WTC11 (cell line): ENCODE measurements at regions not wholly inside any gene's neighbourhood (a gene's known extent, or its start where the extent isn't known, plus 50 kb on each side); places are given as distances from the start of the nearest gene placed in this dataset.

ENCODE experiments used
- ATAC-seq: fragments of 200-7000 bp; cut with Tn5 transposase; 2 replicates; pipeline ENCODE4 v1.10.0; 2021; ENCODE audit warnings: mild to moderate bottlenecking, moderate library complexity
- CTCF ChIA-PET: fragments of 300-600 bp; sonication (Branson Sonifier 250); formaldehyde crosslinking; loops from one replicate; lab custom pipeline; 2021; ENCODE audit warnings: antibody characterized with exemption; lab: Charles Lee
- POLR2A ChIA-PET: fragments of 350-600 bp; sonication (Branson Sonifier 250); formaldehyde crosslinking; loops from one replicate; lab custom pipeline; 2021; ENCODE audit warnings: antibody characterized with exemption; lab: Charles Lee
- DNase-seq: peaks from one replicate; pipeline ENCODE4 v3.0.0; 2021; ENCODE audit warnings: low spot score
- H3K27ac Mint-ChIP-seq: 2 replicates; pipeline ENCODE4 v1.8.0; 2021; ENCODE audit warnings: mixed read lengths
- H3K27me3 Mint-ChIP-seq: 2 replicates; pipeline ENCODE4 v1.8.0; 2021; ENCODE audit warnings: low read depth, mild to moderate bottlenecking, moderate library complexity, mixed read lengths
- H3K36me3 Mint-ChIP-seq: 2 replicates; pipeline ENCODE4 v1.8.0; 2021; ENCODE audit warnings: mixed read lengths
- H3K4me1 Mint-ChIP-seq: 2 replicates; pipeline ENCODE4 v1.8.0; 2022; ENCODE audit warnings: mixed read lengths
- H3K4me3 Mint-ChIP-seq: 2 replicates; pipeline ENCODE4 v1.8.0; 2021; ENCODE audit warnings: mild to moderate bottlenecking, moderate library complexity, mixed read lengths
- H3K9me3 Mint-ChIP-seq: 2 replicates; pipeline ENCODE4 v1.8.0; 2021; ENCODE audit warnings: mixed read lengths
- ATF1 ChIP-seq: sonication (generic); formaldehyde crosslinking; IDR thresholded peaks from 2 replicates; pipeline ENCODE4 v1.8.1; 2023; ENCODE audit warnings: mild to moderate bottlenecking, moderate library complexity, missing genetic modification reagents
- FOXK1 ChIP-seq: sonication (generic); formaldehyde crosslinking; IDR thresholded peaks from 2 replicates; pipeline ENCODE4 v1.8.0; 2022; ENCODE audit warnings: mild to moderate bottlenecking, moderate library complexity, missing genetic modification reagents
- GABPB1 ChIP-seq: sonication (generic); formaldehyde crosslinking; IDR thresholded peaks from 2 replicates; pipeline ENCODE4 v1.8.1; 2023; ENCODE audit warnings: mild to moderate bottlenecking, missing genetic modification reagents
- JUN ChIP-seq: sonication (generic); formaldehyde crosslinking; IDR thresholded peaks from 2 replicates; pipeline ENCODE4 v1.8.0; 2023; ENCODE audit warnings: mild to moderate bottlenecking, missing genetic modification reagents
- NR1H2 ChIP-seq: sonication (generic); formaldehyde crosslinking; IDR thresholded peaks from 2 replicates; pipeline ENCODE4 v1.9.0; 2021; ENCODE audit warnings: mild to moderate bottlenecking, moderate library complexity, missing genetic modification reagents
- TEAD4 ChIP-seq: sonication (generic); formaldehyde crosslinking; IDR thresholded peaks from 2 replicates; pipeline ENCODE4 v1.8.0; 2022; ENCODE audit warnings: mild to moderate bottlenecking, missing genetic modification reagents
- ZNF219 ChIP-seq: sonication (generic); formaldehyde crosslinking; IDR thresholded peaks from 2 replicates; pipeline ENCODE4 v1.8.0; 2023; ENCODE audit warnings: missing genetic modification reagents, mild to moderate bottlenecking, borderline replicate concordance
- ZNF232 ChIP-seq: sonication (generic); formaldehyde crosslinking; IDR thresholded peaks from 2 replicates; pipeline ENCODE4 v1.8.0; 2022; ENCODE audit warnings: mild to moderate bottlenecking, missing genetic modification reagents
- ZNF396 ChIP-seq: fragments of 250-450 bp; sonication (Bioruptor Pico); IDR thresholded peaks from 2 replicates; pipeline ENCODE4 v1.8.0; 2021; ENCODE audit warnings: mild to moderate bottlenecking, moderate library complexity, borderline replicate concordance
- ZNF416 ChIP-seq: fragments of 250-450 bp; sonication (Bioruptor Pico); IDR thresholded peaks from 2 replicates; pipeline ENCODE4 v1.9.0; 2021; ENCODE audit warnings: mild to moderate bottlenecking, inconsistent platforms
- ZNF671 ChIP-seq: fragments of 250-450 bp; sonication (Bioruptor Pico); IDR thresholded peaks from 2 replicates; pipeline ENCODE4 v1.8.0; 2021; ENCODE audit warnings: mild to moderate bottlenecking
- TF ChIP-seq, protein P1 (sequence below): sonication (generic); formaldehyde crosslinking; IDR thresholded peaks from 2 replicates; pipeline ENCODE4 v1.8.0; 2022; ENCODE audit warnings: mild to moderate bottlenecking, missing genetic modification reagents
- TF ChIP-seq, protein P2 (sequence below): sonication (generic); formaldehyde crosslinking; IDR thresholded peaks from 2 replicates; pipeline ENCODE4 v1.8.0; 2022; ENCODE audit warnings: missing genetic modification reagents
- TF ChIP-seq, protein P3 (sequence below): sonication (generic); formaldehyde crosslinking; IDR thresholded peaks from 2 replicates; pipeline ENCODE4 v1.8.1; 2022; ENCODE audit warnings: low read depth, mild to moderate bottlenecking, moderate library complexity, missing genetic modification reagents, borderline replicate concordance
- TF ChIP-seq, protein P4 (sequence below): sonication (generic); formaldehyde crosslinking; IDR thresholded peaks from 2 replicates; pipeline ENCODE4 v1.8.1; 2023; ENCODE audit warnings: mild to moderate bottlenecking, missing genetic modification reagents
- TF ChIP-seq, protein P5 (sequence below): sonication (generic); formaldehyde crosslinking; IDR thresholded peaks from 2 replicates; pipeline ENCODE4 v1.8.0; 2022; ENCODE audit warnings: mild to moderate bottlenecking, missing genetic modification reagents
- TF ChIP-seq, protein P6 (sequence below): sonication (generic); formaldehyde crosslinking; IDR thresholded peaks from 2 replicates; pipeline ENCODE4 v1.8.1; 2022; ENCODE audit warnings: mild to moderate bottlenecking, moderate library complexity, missing genetic modification reagents

DNA sequence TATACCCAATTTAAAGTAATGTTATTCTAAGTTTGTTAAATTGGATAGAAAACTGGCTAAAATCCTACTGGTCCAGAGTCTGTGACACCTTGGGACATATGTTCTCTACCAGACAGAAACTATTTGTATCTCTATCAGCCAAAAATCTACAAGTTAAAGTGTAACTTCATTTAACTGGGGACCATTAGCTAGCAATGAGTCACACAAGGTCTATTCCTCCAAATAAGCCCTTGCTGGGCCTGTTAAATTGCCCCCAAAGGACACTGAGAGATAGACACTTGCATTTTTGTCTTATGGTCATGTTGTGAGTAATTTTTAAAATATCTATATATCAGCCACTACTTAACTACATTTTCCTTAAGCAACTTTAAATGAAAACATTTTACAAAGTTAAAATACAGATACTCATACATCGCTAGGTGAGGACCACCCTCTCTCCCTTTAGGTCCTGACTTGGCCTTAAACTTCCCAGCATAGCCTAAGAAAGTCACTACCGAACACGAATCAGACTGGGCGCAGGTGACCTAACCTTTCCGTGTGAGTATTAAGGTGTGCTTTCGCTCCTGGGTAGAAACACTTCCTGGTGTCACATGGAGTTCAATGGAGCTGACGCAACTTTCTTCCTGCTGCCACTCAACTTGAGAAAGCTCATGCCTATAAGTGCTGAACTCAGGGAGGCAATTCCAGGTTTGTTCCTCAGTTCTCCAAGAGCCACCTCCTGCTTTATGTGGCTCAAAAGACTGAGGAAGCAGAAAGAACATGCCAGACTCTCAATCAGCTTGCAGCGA is 249.1 kb downstream of the DIRAS2 start (continued):
- TF ChIP-seq, protein P1, sequence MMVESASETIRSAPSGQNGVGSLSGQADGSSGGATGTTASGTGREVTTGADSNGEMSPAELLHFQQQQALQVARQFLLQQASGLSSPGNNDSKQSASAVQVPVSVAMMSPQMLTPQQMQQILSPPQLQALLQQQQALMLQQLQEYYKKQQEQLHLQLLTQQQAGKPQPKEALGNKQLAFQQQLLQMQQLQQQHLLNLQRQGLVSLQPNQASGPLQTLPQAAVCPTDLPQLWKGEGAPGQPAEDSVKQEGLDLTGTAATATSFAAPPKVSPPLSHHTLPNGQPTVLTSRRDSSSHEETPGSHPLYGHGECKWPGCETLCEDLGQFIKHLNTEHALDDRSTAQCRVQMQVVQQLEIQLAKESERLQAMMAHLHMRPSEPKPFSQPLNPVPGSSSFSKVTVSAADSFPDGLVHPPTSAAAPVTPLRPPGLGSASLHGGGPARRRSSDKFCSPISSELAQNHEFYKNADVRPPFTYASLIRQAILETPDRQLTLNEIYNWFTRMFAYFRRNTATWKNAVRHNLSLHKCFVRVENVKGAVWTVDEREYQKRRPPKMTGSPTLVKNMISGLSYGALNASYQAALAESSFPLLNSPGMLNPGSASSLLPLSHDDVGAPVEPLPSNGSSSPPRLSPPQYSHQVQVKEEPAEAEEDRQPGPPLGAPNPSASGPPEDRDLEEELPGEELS (CRISPR knock-in tag), result no peak

DNA sequence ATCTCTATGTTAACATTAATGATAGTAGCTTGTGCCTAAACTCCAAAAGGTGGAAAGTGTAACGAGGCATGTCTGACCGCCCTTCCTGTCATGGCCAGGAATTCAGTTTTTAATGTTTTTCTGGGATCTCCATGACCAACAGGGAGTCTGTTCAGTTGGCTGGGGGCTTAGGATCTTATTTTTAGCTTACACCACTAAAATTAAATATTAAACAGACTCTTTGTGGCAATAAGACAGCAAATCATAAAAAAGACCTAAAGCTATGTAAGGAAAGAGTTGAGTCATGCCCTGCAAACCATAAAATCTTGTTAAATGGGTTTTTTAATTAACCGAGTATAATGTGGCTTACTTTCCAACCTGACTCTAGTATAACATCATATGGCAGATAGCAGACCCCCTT is 247.8 kb downstream of the DIRAS2 start:
- Mint-ChIP-seq H3K9me3 (no peaks in the 10 kb centered on the region), H3K4me1 (peaks cover 4% of the 10 kb centered on the region)
- TF ChIP-seq, protein P2, sequence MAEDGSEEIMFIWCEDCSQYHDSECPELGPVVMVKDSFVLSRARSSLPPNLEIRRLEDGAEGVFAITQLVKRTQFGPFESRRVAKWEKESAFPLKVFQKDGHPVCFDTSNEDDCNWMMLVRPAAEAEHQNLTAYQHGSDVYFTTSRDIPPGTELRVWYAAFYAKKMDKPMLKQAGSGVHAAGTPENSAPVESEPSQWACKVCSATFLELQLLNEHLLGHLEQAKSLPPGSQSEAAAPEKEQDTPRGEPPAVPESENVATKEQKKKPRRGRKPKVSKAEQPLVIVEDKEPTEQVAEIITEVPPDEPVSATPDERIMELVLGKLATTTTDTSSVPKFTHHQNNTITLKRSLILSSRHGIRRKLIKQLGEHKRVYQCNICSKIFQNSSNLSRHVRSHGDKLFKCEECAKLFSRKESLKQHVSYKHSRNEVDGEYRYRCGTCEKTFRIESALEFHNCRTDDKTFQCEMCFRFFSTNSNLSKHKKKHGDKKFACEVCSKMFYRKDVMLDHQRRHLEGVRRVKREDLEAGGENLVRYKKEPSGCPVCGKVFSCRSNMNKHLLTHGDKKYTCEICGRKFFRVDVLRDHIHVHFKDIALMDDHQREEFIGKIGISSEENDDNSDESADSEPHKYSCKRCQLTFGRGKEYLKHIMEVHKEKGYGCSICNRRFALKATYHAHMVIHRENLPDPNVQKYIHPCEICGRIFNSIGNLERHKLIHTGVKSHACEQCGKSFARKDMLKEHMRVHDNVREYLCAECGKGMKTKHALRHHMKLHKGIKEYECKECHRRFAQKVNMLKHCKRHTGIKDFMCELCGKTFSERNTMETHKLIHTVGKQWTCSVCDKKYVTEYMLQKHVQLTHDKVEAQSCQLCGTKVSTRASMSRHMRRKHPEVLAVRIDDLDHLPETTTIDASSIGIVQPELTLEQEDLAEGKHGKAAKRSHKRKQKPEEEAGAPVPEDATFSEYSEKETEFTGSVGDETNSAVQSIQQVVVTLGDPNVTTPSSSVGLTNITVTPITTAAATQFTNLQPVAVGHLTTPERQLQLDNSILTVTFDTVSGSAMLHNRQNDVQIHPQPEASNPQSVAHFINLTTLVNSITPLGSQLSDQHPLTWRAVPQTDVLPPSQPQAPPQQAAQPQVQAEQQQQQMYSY (CRISPR knock-in tag), result no peak
- TF ChIP-seq ZNF232 (no peak), GABPB1 (CRISPR knock-in tag) (no peak), FOXK1 (CRISPR knock-in tag) (no peak), ZNF219 (CRISPR knock-in tag) (no peak), JUN (no peak), ZNF671 (no peak), NR1H2 (CRISPR knock-in tag) (no peak), ZNF416 (CRISPR knock-in tag) (no peak), ATF1 (CRISPR knock-in tag) (no peak), TEAD4 (no peak), ZNF396 (no peak)
- TF ChIP-seq, protein P3, sequence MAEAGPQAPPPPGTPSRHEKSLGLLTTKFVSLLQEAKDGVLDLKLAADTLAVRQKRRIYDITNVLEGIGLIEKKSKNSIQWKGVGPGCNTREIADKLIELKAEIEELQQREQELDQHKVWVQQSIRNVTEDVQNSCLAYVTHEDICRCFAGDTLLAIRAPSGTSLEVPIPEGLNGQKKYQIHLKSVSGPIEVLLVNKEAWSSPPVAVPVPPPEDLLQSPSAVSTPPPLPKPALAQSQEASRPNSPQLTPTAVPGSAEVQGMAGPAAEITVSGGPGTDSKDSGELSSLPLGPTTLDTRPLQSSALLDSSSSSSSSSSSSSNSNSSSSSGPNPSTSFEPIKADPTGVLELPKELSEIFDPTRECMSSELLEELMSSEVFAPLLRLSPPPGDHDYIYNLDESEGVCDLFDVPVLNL, result no peak
- TF ChIP-seq, protein P4, sequence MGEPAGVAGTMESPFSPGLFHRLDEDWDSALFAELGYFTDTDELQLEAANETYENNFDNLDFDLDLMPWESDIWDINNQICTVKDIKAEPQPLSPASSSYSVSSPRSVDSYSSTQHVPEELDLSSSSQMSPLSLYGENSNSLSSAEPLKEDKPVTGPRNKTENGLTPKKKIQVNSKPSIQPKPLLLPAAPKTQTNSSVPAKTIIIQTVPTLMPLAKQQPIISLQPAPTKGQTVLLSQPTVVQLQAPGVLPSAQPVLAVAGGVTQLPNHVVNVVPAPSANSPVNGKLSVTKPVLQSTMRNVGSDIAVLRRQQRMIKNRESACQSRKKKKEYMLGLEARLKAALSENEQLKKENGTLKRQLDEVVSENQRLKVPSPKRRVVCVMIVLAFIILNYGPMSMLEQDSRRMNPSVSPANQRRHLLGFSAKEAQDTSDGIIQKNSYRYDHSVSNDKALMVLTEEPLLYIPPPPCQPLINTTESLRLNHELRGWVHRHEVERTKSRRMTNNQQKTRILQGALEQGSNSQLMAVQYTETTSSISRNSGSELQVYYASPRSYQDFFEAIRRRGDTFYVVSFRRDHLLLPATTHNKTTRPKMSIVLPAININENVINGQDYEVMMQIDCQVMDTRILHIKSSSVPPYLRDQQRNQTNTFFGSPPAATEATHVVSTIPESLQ (CRISPR knock-in tag), result no peak
- TF ChIP-seq, protein P5, sequence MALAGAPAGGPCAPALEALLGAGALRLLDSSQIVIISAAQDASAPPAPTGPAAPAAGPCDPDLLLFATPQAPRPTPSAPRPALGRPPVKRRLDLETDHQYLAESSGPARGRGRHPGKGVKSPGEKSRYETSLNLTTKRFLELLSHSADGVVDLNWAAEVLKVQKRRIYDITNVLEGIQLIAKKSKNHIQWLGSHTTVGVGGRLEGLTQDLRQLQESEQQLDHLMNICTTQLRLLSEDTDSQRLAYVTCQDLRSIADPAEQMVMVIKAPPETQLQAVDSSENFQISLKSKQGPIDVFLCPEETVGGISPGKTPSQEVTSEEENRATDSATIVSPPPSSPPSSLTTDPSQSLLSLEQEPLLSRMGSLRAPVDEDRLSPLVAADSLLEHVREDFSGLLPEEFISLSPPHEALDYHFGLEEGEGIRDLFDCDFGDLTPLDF (CRISPR knock-in tag), result no peak
- TF ChIP-seq, protein P6, sequence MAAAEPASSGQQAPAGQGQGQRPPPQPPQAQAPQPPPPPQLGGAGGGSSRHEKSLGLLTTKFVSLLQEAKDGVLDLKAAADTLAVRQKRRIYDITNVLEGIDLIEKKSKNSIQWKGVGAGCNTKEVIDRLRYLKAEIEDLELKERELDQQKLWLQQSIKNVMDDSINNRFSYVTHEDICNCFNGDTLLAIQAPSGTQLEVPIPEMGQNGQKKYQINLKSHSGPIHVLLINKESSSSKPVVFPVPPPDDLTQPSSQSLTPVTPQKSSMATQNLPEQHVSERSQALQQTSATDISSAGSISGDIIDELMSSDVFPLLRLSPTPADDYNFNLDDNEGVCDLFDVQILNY (CRISPR knock-in tag), result no peak
- TF ChIP-seq, protein P1 (CRISPR knock-in tag), result no peak
- TF ChIP-seq, all 79 proteins: peak for 0
- Mint-ChIP-seq H3K36me3 (no peaks in the 10 kb centered on the region), H3K4me3 (no peak overlapping the region), H3K27me3 (no peaks in the 10 kb centered on the region), H3K27ac (no peak overlapping the region)
- ATAC-seq (no peak), DNase-seq (no peak)
- CTCF ChIA-PET, result no interaction called here
- POLR2A ChIA-PET, result interaction anchor here (0.6 kb wide), 1 partner anchor 84 kb away, joined by 4 read pairs; no protein-coding TSS in a partner anchor
